ENCODE measurements at regions not wholly inside any gene's neighbourhood (a gene's known extent, or its start where the extent isn't known, plus 50 kb on each side); places are given as distances from the start of the nearest gene placed in this dataset.
"Not testable (repeated sequence)": the region's sequence is repeated elsewhere in the genome, so short reads cannot be mapped to it uniquely, and the experiment has no call there.

- DNase-seq (ENCODE audit: low read depth): no peak
These were observed 110.0 kb downstream of the PDGFA start for GRCh38 chr7:409339-410281.

DNA sequence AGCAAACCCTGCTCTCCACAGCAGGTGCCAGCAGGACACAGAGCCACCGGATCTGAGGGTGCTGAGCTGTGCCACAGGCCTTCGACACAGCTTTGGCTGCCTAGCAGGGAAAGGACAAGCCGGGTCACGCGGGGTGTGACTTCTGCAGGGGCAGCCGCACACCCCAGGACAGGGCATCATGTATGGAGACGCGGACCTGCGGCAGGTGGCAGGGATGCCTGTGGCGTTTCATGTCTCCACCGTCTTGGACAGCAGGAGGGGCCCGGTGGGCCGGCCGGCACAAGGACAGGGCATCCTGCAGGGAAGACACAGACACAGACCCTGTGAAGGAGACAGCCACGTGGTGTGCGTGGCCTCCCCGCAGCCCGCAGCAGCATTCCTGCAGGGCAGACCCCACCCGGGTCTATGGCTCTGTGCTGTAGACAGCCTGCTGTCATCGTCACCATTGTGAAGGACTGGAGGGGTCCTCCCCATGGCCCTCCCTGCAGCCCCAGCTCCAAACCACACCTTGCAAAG is 109.2 kb downstream of the PDGFA start:
- DNase-seq (ENCODE audit: low read depth): no peak

- DNase-seq (ENCODE audit: low read depth): not testable (repeated sequence)
These were observed 108.5 kb downstream of the PDGFA start for GRCh38 chr7:411116-411515.

DNA sequence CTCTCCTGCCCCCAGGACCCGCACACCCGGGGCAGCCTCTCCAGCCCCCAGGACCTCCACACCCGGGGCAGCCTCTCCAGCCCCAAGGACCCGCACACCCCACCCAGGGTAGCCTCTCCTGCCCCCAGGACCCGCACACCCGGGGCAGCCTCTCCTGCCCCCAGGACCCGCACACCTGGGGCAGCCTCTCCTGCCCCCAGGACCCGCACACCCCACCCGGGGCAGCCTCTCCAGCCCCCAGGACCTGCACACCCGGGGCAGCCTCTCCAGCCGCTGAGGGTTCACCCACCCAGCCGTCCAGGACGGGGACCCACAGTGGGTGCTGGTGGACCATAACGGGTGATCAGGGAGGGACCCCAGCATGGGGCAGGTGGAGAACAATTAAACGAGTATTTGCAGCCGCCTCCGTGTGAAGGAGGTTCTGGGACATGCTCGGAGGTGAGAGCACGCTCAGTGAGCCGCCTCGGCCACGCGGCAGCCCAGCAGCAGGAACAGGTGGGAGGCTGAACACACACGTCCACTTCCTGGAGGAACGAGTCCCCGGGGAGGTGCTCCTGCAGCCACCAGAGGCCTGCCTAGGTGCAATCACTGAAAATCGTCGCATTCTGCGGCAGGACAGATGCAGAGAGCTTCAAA is 107.9 kb downstream of the PDGFA start:
- no peak for DNase-seq (ENCODE audit: low read depth)

- no peak for DNase-seq (ENCODE audit: low read depth)
These were observed 107.3 kb downstream of the PDGFA start for GRCh38 chr7:412313-412710.

- DNase-seq (ENCODE audit: low read depth): no peak
These were observed 104.7 kb downstream of the PDGFA start for GRCh38 chr7:414681-415560.

DNA sequence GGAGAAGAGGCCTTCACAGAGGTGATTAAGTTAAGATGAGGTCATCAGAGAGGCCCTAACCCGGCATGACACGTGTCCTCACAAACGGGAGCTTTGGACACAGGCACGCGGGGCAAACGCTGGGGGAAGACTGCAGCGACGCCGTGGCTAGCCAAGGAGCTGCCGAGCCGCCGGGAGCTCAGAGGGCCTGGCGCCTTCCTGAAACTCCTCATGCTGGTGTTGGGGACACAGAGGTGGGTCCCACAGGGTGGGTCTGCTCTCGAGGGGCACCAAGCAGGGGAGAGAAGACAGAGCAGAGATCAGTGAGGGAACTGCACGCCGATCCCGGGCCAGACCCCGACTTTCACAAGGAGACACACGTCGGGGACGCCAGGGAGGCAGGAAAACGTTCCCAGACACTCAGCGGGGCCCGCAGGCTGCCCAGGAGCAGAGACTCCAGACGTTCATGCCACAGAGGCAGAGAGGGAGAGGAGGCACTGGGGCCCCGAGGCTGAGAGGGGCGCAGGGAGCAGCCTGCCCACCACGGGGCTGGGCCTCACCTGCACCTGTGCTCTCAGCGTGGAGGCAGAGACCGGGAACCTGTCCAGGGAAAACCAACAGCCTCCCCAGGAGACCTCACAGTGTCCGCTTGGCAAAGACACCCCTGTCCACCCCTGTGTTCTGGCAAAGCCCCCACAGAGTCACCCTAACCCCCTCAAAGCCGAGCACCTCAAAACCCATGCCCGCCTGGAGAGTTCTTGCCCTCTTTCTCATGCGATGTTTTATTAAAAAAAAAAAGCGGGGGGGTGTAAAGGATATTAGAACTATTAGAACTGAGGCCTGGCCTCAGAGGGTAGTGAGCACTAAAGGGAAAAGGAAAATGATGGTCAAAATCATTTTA is 103.8 kb downstream of the PDGFA start:
- no peak for DNase-seq (ENCODE audit: low read depth)

DNA sequence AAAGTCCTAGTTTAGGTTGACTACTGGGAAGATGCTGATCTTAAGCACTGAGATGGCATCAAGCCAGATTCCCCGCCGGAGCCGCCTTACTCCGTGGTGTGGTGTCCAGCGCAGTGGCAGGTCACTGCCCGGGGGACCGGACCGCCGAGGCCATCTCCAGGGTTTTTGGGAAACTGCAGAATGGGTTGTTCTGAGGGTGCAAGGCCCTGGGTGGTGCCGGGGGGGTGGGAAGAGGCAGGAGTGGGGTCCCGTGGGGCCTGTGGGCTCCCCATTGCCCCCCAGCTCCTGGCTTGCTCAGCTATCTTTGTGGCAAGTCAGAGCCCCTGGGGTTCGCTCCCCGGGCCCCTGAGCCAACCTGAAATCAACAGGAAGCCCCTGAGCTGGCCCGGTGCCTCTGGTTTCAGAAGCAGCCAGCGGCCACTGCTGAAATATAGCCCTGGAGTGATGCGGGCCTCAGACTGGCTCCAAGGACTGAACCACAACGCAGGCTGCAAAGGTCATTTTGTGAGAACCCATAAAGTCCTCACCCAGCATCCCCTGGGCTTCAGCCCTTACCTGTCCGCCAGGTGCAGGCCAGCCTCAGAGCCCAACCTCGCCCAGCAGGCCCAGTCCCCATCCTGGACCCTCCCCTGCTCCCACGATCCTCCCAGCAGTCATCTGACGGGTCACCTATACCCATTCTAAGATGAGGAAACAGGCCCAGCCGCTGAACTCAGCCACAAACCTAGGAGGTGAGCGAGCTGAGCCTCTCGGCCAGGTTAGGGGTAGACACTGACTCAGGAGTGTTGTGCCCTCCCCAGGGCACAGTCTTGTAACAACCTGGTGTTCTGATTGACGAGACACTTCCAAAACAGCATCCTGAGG is 102.7 kb downstream of the PDGFA start:
- no peak for DNase-seq (ENCODE audit: low read depth)

DNA sequence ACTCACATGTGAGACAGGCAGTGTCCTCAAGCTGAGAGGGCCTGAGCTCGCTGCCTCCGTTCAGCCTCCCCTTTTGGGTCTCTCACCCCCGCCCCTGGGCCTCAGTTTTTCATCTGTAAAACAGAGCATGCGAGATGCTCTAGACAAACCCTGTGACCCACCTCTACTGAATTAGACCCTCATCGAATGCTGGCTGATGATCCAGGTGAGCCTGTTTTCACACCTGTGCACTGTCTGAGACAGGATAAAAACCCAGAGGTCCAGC is 102.1 kb downstream of the PDGFA start:
- DNase-seq (ENCODE audit: low read depth): no peak

- no peak for DNase-seq (ENCODE audit: low read depth)
These were observed 101.6 kb downstream of the PDGFA start for GRCh38 chr7:417973-418601.

DNA sequence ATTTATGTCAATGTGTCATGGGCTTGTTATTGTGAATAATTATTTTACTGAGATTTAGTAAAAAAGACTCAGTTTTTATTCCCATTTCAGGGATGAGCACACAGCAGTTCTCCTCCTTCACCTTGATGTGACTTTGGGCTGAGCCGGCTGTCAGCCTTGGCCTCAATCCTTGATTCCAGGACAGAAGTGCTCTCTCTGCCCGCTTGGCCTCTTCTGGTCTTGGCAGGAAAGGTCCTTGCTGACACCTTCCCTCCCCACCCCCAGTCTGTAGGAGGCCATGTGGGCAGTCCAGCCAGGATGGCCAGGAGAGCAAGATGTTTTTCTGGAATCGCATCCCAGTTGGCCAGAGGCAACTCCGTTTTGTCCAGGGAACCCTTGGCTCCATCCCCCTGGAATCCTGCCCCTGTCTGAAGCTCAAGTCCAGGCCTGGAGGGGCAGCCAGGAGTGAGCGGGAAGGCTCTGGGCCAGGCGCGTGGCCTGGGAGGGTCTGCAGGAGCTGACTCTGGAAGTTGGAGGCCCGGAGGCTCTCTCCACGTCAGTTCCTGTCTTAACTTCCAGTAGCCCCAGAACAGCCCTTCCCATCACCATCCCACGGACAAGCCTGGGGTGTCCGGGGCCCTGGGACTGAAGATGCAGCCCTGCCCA is 100.9 kb downstream of the PDGFA start:
- no peak for DNase-seq (ENCODE audit: low read depth)

- no peak for DNase-seq (ENCODE audit: low read depth)
These were observed 99.2 kb downstream of the PDGFA start for GRCh38 chr7:420142-421093.

DNA sequence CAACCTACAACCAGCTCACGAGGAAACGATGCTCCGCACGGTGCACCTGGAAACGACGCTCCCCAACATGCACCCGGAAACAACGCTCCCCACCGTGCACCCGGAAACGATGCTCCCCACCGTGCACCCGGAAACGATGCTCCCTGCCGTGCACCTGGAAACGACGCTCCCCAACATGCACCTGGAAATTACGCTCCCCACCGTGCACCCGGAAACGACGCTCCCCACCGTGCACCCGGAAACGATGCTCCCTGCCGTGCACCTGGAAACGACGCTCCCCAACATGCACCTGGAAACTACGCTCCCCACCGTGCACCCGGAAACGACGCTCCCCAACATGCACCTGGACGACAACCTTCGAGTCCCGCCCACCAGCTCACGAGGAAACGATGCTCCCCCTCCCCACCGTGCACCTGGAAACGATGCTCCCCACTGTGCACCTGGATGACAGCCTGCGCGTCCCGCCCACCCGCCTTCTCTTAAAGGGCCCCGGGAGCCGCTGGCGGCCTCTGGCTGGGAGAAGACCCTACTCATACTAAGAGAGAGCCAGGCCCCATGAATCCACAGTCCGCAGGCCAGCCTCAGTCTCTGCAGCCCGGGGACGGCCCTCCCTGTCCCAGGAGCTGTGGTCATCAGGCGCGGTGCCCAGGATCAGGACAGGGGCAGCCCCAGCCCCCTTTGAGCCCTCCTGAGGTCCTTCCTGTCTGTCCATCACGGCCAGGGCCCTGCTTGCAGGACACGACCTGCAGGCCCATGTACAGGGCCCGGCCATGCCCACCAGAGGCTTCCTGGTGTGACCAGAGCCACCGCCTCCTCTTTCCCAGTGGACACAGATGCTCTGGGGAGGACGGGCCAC is 98.3 kb downstream of the PDGFA start:
- no peak for DNase-seq (ENCODE audit: low read depth)

DNA sequence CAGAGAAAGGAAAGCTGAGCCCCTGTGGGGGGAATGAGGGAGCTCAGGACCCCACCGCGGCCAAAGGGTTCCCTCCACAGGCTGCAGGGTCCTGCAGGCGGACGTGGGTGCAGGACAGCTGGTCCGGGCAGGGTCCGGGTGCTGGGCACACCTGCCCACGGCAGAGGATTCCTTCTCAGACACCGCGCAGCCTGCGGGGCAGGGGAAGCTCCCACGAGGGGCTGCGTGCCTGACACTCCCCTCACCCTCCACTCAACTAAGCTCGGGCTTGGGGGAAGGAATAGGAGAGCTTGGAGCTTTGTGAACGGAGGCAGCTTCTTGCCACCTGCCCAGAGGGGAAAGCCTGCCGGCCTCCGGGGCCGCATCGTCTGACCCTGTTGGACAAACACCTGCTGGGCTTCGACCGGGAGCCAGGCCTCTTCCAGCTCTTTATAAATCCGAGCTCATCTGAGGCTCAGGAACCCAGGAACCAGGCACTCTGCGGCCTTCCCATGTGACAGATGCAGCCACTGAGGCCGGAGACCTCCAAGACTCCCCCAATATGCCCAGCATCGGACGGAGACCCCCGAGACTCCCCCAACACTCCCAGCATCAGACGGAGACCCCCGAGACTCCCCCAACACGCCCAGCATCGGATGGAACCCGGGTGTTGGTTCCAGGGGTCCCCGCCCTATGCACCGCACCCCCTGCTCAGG is 97.3 kb downstream of the PDGFA start:
- DNase-seq (ENCODE audit: low read depth): no peak

DNA sequence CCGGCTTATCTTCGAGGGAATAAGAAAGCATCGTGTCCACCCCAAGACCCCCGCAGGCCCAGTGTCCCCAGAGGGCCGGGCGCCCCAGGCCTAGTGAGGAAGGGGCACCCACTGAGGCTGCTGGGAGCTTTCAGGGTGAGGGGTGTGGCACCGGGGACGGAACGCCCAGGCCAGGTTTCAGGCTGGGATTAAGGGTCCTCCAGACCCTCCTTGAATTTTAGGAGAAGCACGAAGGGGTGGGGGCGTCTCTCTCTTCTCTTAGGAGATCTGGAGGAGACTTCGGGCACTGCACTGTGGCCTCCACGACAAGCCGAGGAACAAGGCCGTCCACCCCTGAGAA is 96.8 kb downstream of the PDGFA start:
- no peak for DNase-seq (ENCODE audit: low read depth)

DNA sequence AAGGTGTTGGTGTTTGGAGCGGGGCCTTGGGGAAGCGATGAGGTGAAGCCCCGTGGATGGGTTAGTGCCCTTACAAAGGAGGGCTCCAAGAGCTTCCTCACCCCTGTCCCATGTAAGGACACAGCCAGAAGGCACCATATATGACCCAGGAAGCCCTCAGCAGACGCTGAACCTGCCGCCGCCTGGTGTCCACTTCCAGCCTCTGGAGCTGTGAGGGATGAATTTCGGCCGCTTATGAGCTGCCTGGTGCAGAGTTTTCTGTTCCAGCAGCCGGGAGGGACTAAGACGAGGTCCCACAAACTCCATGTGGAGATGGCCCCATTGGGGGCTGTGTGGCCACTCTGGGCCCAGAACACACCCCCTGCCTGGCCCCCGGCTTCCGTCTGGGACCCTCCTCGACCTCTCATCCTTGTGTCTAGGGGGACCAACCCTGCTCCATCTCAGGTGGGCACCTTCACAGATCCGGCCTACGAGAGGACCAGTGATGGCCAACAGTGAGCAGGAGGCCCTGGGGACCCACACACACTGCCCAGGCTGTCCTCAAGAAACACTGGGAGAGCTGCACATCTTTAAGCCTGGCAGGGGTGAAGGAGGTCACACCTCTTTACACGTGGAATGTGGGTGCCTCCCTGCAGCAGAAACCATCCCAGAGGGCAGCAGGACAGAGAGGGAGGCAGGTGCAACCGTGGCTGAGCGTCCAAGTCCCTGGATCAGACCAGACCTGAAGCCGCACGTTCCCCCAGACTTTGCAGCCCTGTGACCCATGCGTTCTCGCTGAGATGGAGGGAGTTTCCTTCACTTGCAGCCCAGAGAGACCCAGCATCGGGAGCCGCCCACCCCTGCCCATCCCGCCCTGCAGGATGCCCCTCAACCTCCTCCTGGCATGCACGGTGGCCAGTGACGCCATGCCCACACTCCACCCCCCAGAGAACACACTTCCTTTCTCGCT is 96.1 kb downstream of the PDGFA start:
- no peak for DNase-seq (ENCODE audit: low read depth)

Measured in activated T-cell treated with anti-CD3 and anti-CD28 coated beads for 48 hours (primary cell).